Esophagus muscularis mucosa (tissue), 4 donors: ENCODE measurements at regions not wholly inside any gene's neighbourhood (a gene's known extent, or its start where the extent isn't known, plus 50 kb on each side); places are given as distances from the start of the nearest gene placed in this dataset.
"Not testable (repeated sequence)": the region's sequence is repeated elsewhere in the genome, so short reads cannot be mapped to it uniquely, and the experiment has no call there.

Experiments
- DNase-seq: peaks from one replicate; pipeline ENCODE4 v3.0.0-alpha.2; 2017; ENCODE audit errors: extremely low spot score
- H3K27ac ChIP-seq, 4 donors: fragments of 200-600 bp; sonication (generic); replicated peaks in 1 of 4; 1 replicate in 3 of 4; 2 replicates in 1 of 4; pipeline ENCODE4 v1.5.1; 2016 to 2019; ENCODE audit warnings: mild to moderate bottlenecking in 1 of 4
- H3K27me3 ChIP-seq, 4 donors: fragments of 200-600 bp; sonication (generic); one replicate each; pipeline versions ENCODE4 v1.5.1 to v1.6.0; 2016 to 2019
- H3K36me3 ChIP-seq, 4 donors: fragments of 200-600 bp; sonication (generic); one replicate each; pipeline ENCODE4 v1.5.1; 2016 to 2019
- H3K4me1 ChIP-seq, 4 donors: fragments of 200-600 bp; sonication (generic); one replicate each; pipeline ENCODE4 v1.5.1; 2016 to 2019
- H3K4me3 ChIP-seq, 4 donors: fragments of 200-600 bp; sonication (generic); 1 replicate in 2 of 4; 2 replicates in 2 of 4; pipeline ENCODE4 v1.5.1; 2016 to 2019; ENCODE audit warnings: mild to moderate bottlenecking in 4 of 4, moderate library complexity in 1 of 4
- H3K9me3 ChIP-seq, 4 donors: fragments of 200-600 bp; sonication (generic); 1 replicate in 3 of 4; 2 replicates in 1 of 4; pipeline ENCODE4 v1.5.1; 2016 to 2019
- CTCF ChIP-seq, 3 experiments: fragments of 200-600 bp in 2 of 3; fragments of 450-650 bp in 1 of 3; sonication (generic) in 2 of 3; IDR thresholded peaks; one replicate each; pipeline ENCODE4 v1.5.1; 2017 to 2019; ENCODE audit warnings: antibody characterized with exemption in 3 of 3, mild to moderate bottlenecking in 2 of 3, moderate library complexity in 1 of 3
- EP300 ChIP-seq: sonication (generic); formaldehyde crosslinking; IDR thresholded peaks from one replicate; pipeline ENCODE4 v1.6.1; 2017; ENCODE audit warnings: antibody characterized with exemption
- POLR2A ChIP-seq: fragments of 450-650 bp; IDR thresholded peaks from one replicate; pipeline ENCODE4 v1.6.1; 2017; ENCODE audit warnings: antibody characterized with exemption, moderate library complexity, mild to moderate bottlenecking, low read depth
- POLR2AphosphoS5 ChIP-seq, 2 donors: sonication (generic); formaldehyde crosslinking; IDR thresholded peaks; one replicate each; pipeline ENCODE4 v1.6.1; 2017; ENCODE audit warnings: antibody characterized with exemption in 2 of 2
- WGBS: methylation state at CpG from one replicate; pipeline ENCODE4 v1.1.5; 2018; 5-methylcytosine and 5-hydroxymethylcytosine counted together
- intact Hi-C: fragments of 100-400 bp; cut with DNase I; formaldehyde crosslinking; loops from one replicate; pipeline ENCODE4 v1.15.1; 2023

- intact Hi-C loops, result not testable (repeated sequence)
- WGBS, result 89% methylated on average over 2 of the region's 2 CpGs
These were observed 133.5 kb downstream of the KLRB1 start for GRCh38 chr12:9474197-9474596.

GRCh38 chr12:9473638-9474037 is 134.1 kb downstream of the KLRB1 start:
- H3K4me3 ChIP-seq, H3K36me3 ChIP-seq, H3K9me3 ChIP-seq, DNase-seq, H3K27ac ChIP-seq, H3K4me1 ChIP-seq, H3K27me3 ChIP-seq, intact Hi-C loops: not testable (repeated sequence)
- WGBS, result 100% methylated on average over 1 of the region's 1 CpG

More at GRCh38 chr12:9474197-9474596, 133.5 kb downstream of the KLRB1 start:
- not testable (repeated sequence) for H3K4me1 ChIP-seq, H3K36me3 ChIP-seq, DNase-seq, H3K27me3 ChIP-seq, H3K9me3 ChIP-seq, H3K27ac ChIP-seq, H3K4me3 ChIP-seq

GRCh38 chr12:9471501-9471900 is 136.2 kb downstream of the KLRB1 start:
- H3K36me3 ChIP-seq, H3K4me1 ChIP-seq, intact Hi-C loops, H3K27me3 ChIP-seq, H3K4me3 ChIP-seq, DNase-seq, H3K9me3 ChIP-seq, H3K27ac ChIP-seq: not testable (repeated sequence)
- 94% methylated on average over 8 of the region's 8 CpGs for WGBS

GRCh38 chr12:9470367-9470766 is 137.3 kb downstream of the KLRB1 start:
- H3K4me3 ChIP-seq, H3K27ac ChIP-seq, DNase-seq, H3K9me3 ChIP-seq, H3K27me3 ChIP-seq, intact Hi-C loops, H3K4me1 ChIP-seq, H3K36me3 ChIP-seq: not testable (repeated sequence)
- WGBS, result 94% methylated on average over 1 of the region's 1 CpG

GRCh38 chr12:9469956-9470355 is 137.8 kb downstream of the KLRB1 start:
- H3K4me3 ChIP-seq, H3K36me3 ChIP-seq, DNase-seq, H3K9me3 ChIP-seq, H3K27me3 ChIP-seq, H3K4me1 ChIP-seq, H3K27ac ChIP-seq: not testable (repeated sequence)
- intact Hi-C loops, result loop anchor here (2.0 kb wide), 1 partner anchor 139 kb away; no protein-coding TSS in a partner anchor
- 100% methylated on average over 1 of the region's 1 CpG for WGBS

GRCh38 chr12:9469463-9469862 is 138.3 kb downstream of the KLRB1 start:
- not testable (repeated sequence) for H3K36me3 ChIP-seq, H3K27me3 ChIP-seq, H3K4me3 ChIP-seq, H3K9me3 ChIP-seq, H3K27ac ChIP-seq, DNase-seq, H3K4me1 ChIP-seq
- intact Hi-C loops, result loop anchor here (2.0 kb wide), 1 partner anchor 139 kb away; no protein-coding TSS in a partner anchor
- WGBS, result 82% methylated on average over 2 of the region's 2 CpGs

- not testable (repeated sequence) for H3K4me1 ChIP-seq, H3K36me3 ChIP-seq, H3K9me3 ChIP-seq, H3K27me3 ChIP-seq, H3K4me3 ChIP-seq, H3K27ac ChIP-seq
- DNase-seq, result peak; percentile 92
- 36% methylated on average over 6 of the region's 6 CpGs for WGBS
- TF ChIP-seq CTCF (IDR thresholded peaks at IDR 0.05), result peak; percentile 51 to 62 (median 60)
- intact Hi-C loops, result loop anchor here (2.0 kb wide), 1 partner anchor 138 kb away; no protein-coding TSS in a partner anchor
These were observed 138.7 kb downstream of the KLRB1 start for GRCh38 chr12:9468998-9469397.

- not testable (repeated sequence) for H3K36me3 ChIP-seq, H3K27ac ChIP-seq, H3K27me3 ChIP-seq, H3K9me3 ChIP-seq, DNase-seq, H3K4me1 ChIP-seq, H3K4me3 ChIP-seq
- intact Hi-C loops, result loop anchor here (2.0 kb wide), 1 partner anchor 137 kb away; no protein-coding TSS in a partner anchor
- 93% methylated on average over 1 of the region's 1 CpG for WGBS
These were observed 139.6 kb downstream of the KLRB1 start for GRCh38 chr12:9468144-9468543.

- no peaks in the 10 kb centered on the region for H3K9me3 ChIP-seq
- DNase-seq, result no peak
- WGBS, result 91% methylated on average over 4 of the region's 4 CpGs
- no peak for TF ChIP-seq POLR2AphosphoS5 (IDR thresholded peaks at IDR 0.05)
- TF ChIP-seq EP300, result no peak
- TF ChIP-seq POLR2A, result no peak
- intact Hi-C loops, result no loop called here
- H3K4me3 ChIP-seq, result no peak overlapping the region
- H3K27me3 ChIP-seq, result no peaks in the 10 kb centered on the region
- H3K36me3 ChIP-seq, result no peaks in the 10 kb centered on the region
- H3K4me1 ChIP-seq, result peaks cover 0 to 8% (median 0%) of the 10 kb centered on the region in 4 donors
- no peak overlapping the region for H3K27ac ChIP-seq
These were observed 143.3 kb downstream of the KLRB1 start for GRCh38 chr12:9464408-9464807.

GRCh38 chr12:9455516-9455915 is 152.2 kb downstream of the KLRB1 start:
- H3K9me3 ChIP-seq, H3K27me3 ChIP-seq, DNase-seq, H3K27ac ChIP-seq, H3K4me3 ChIP-seq, H3K4me1 ChIP-seq, H3K36me3 ChIP-seq, intact Hi-C loops: not testable (repeated sequence)
- 31% methylated on average over 4 of the region's 4 CpGs for WGBS

- intact Hi-C loops, result not testable (repeated sequence)
- WGBS, result 86% methylated on average over 2 of the region's 2 CpGs
These were observed 153.7 kb downstream of the KLRB1 start for GRCh38 chr12:9454021-9454420.

GRCh38 chr12:9450127-9450567 is 157.6 kb downstream of the KLRB1 start:
- intact Hi-C loops, DNase-seq, H3K27ac ChIP-seq, H3K27me3 ChIP-seq, H3K36me3 ChIP-seq, H3K9me3 ChIP-seq: not testable (repeated sequence)
- H3K4me3 ChIP-seq, result peak overlapping the region in 1 of 4 donors; percentile 45
- WGBS, result 77% methylated on average over 19 of the region's 20 CpGs
- H3K4me1 ChIP-seq, result peaks cover 0 to 16% (median 9%) of the 10 kb centered on the region in 4 donors

More at GRCh38 chr12:9454021-9454420, 153.7 kb downstream of the KLRB1 start:
- not testable (repeated sequence) for H3K4me1 ChIP-seq, H3K4me3 ChIP-seq, H3K27me3 ChIP-seq, DNase-seq, H3K36me3 ChIP-seq, H3K9me3 ChIP-seq, H3K27ac ChIP-seq
